Osteocyte (in vitro differentiated cells): ENCODE measurements at regions not wholly inside any gene's neighbourhood (a gene's known extent, or its start where the extent isn't known, plus 50 kb on each side); places are given as distances from the start of the nearest gene placed in this dataset.

Source experiments
- DNase-seq: peaks from one replicate; pipeline ENCODE4 v3.0.0; 2021; ENCODE audit warnings: mixed read lengths; ENCODE audit not compliant: unreplicated experiment; ENCODE audit errors: extremely low spot score
- H3K27ac Mint-ChIP-seq: one replicate; pipeline ENCODE4 v1.8.0; 2021; ENCODE audit warnings: mild to moderate bottlenecking, mixed read lengths; ENCODE audit not compliant: unreplicated experiment
- H3K27me3 Mint-ChIP-seq: one replicate; pipeline ENCODE4 v1.8.0; 2021; ENCODE audit warnings: mixed read lengths; ENCODE audit not compliant: unreplicated experiment
- H3K36me3 Mint-ChIP-seq: one replicate; pipeline ENCODE4 v1.8.0; 2021; ENCODE audit warnings: mixed read lengths; ENCODE audit not compliant: unreplicated experiment
- H3K4me1 Mint-ChIP-seq: one replicate; pipeline ENCODE4 v1.8.0; 2021; ENCODE audit warnings: mixed read lengths; ENCODE audit not compliant: unreplicated experiment
- H3K4me3 Mint-ChIP-seq: one replicate; pipeline ENCODE4 v1.8.0; 2021; ENCODE audit warnings: mild to moderate bottlenecking, moderate library complexity, mixed read lengths; ENCODE audit not compliant: unreplicated experiment
- H3K9me3 Mint-ChIP-seq: one replicate; pipeline ENCODE4 v1.8.0; 2021; ENCODE audit warnings: mixed read lengths; ENCODE audit not compliant: unreplicated experiment
- CTCF ChIP-seq: fragments of 200-600 bp; sonication (generic); IDR thresholded peaks from 2 replicates; pipeline ENCODE4 v1.5.0; 2021; ENCODE audit warnings: antibody characterized with exemption, mild to moderate bottlenecking, moderate library complexity

GRCh38 chr6:20328266-20328923 is 73.3 kb upstream of the E2F3 start:
- Mint-ChIP-seq H3K4me1 (no peaks in the 10 kb centered on the region), H3K4me3 (no peak overlapping the region), H3K9me3 (no peaks in the 10 kb centered on the region), H3K27me3 (peaks cover 3% of the 10 kb centered on the region), H3K27ac (no peak overlapping the region), H3K36me3 (no peaks in the 10 kb centered on the region)
- TF ChIP-seq CTCF = no peak
- DNase-seq = no peak

DNA sequence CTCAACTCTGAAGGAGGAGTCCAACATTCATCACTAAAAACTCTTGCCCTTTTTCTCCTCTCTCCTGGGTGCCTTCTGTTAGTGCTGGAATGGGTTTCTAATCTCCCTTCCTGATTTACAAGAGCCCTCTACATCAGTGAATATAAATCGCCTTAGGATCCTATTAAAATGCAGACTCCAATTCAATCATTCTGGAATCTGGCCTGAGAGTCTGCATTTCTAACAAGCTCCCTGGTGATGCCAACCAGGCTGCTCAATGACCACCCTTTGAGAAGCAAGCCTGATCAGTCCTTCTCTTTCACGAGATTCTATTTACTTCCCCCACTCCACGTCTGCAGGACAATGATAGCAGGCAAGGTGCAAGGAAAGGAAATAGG is 72.8 kb upstream of the E2F3 start:
- Mint-ChIP-seq H3K4me1 (no peaks in the 10 kb centered on the region), H3K9me3 (no peaks in the 10 kb centered on the region), H3K27me3 (peaks cover 3% of the 10 kb centered on the region), H3K36me3 (no peaks in the 10 kb centered on the region), H3K4me3 (no peak overlapping the region), H3K27ac (no peak overlapping the region)
- DNase-seq = no peak
- TF ChIP-seq CTCF = no peak

GRCh38 chr6:20331042-20331441 is 70.6 kb upstream of the E2F3 start:
- H3K27ac Mint-ChIP-seq = no peak overlapping the region
- H3K9me3 Mint-ChIP-seq = no peaks in the 10 kb centered on the region
- H3K36me3 Mint-ChIP-seq = no peaks in the 10 kb centered on the region
- TF ChIP-seq CTCF = no peak
- H3K4me1 Mint-ChIP-seq = no peaks in the 10 kb centered on the region
- H3K4me3 Mint-ChIP-seq = no peak overlapping the region
- no peak for DNase-seq
- H3K27me3 Mint-ChIP-seq = peaks cover 3% of the 10 kb centered on the region

DNA sequence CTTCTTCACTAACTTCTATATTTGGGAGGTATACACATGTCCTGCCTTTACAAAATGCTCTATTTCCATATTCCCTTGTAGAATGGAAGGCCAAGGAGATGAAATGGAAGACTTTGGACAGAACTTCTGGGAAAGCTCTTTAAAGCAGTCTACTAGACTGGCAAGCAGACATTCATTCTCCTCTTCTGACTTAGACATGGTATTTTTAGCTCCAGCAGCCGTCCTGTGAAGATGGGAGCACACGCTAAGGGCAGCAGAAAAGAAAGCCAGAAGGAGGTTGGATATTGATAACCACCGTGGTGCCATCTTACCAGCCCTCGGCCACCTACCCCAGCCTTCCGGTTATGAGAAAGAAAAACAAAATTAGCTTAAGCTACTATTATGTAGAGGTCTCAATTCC is 70.1 kb upstream of the E2F3 start:
- DNase-seq = no peak
- Mint-ChIP-seq H3K9me3 (no peaks in the 10 kb centered on the region), H3K27me3 (peaks cover 3% of the 10 kb centered on the region), H3K27ac (no peak overlapping the region), H3K4me3 (no peak overlapping the region), H3K4me1 (peaks cover 2% of the 10 kb centered on the region), H3K36me3 (no peaks in the 10 kb centered on the region)
- no peak for TF ChIP-seq CTCF

GRCh38 chr6:20332441-20333006 is 69.2 kb upstream of the E2F3 start:
- DNase-seq = no peak
- Mint-ChIP-seq H3K27me3 (peaks cover 3% of the 10 kb centered on the region), H3K9me3 (no peaks in the 10 kb centered on the region), H3K27ac (no peak overlapping the region), H3K36me3 (no peaks in the 10 kb centered on the region), H3K4me1 (peaks cover 2% of the 10 kb centered on the region), H3K4me3 (no peak overlapping the region)
- TF ChIP-seq CTCF = no peak
